Suprapubic skin (tissue), 3 donors: ENCODE measurements at regions not wholly inside any gene's neighbourhood (a gene's known extent, or its start where the extent isn't known, plus 50 kb on each side); places are given as distances from the start of the nearest gene placed in this dataset.

Experiments used
- CTCF ChIP-seq, 2 donors: fragments of 200-600 bp in 1 of 2; fragments of 450-650 bp in 1 of 2; sonication (generic) in 1 of 2; IDR thresholded peaks; one replicate each; pipeline ENCODE4 v1.5.1; 2016 to 2019; ENCODE audit warnings: antibody characterized with exemption in 2 of 2, mild to moderate bottlenecking in 1 of 2, moderate library complexity in 1 of 2
- EP300 ChIP-seq: sonication (generic); formaldehyde crosslinking; IDR thresholded peaks from one replicate; pipeline ENCODE4 v1.6.1; 2017; ENCODE audit warnings: antibody characterized with exemption
- POLR2A ChIP-seq, 2 donors: fragments of 450-650 bp; IDR thresholded peaks; one replicate each; pipeline ENCODE4 v1.6.1; 2017; ENCODE audit warnings: antibody characterized with exemption in 2 of 2, mild to moderate bottlenecking in 2 of 2, moderate library complexity in 2 of 2

DNA sequence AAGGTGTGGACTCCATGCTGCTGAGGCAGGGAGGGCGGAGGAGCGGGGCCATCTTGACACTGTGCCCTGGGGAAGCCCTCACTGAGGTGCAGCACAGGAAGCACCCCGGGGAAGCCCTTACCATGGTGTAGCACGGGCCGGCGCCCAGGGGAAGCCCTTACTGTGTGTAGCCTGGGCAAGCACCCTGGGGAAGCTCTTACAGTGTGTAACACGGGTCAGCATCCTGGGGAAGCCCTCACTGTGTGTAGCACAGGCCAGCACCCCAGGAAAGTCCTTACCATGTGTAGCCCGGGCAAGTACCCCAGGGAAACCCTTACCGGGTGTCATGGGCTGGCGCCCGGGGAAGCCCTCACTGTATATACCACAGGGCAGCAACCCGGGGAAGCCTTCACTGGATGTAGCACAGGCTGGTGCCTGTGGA, 62.6 kb upstream of the ZNF354B start:
- TF ChIP-seq CTCF (IDR thresholded peaks at IDR 0.05) (no peak), POLR2A (IDR thresholded peaks at IDR 0.05) (no peak), EP300 (no peak)
